ENCODE measurements at regions not wholly inside any gene's neighbourhood (a gene's known extent, or its start where the extent isn't known, plus 50 kb on each side); places are given as distances from the start of the nearest gene placed in this dataset.

GRCh38 chr3:135867911-135868310, 97.6 kb upstream of the PPP2R3A start:
- DNase-seq, result no peak

- no peak for DNase-seq
Observed at GRCh38 chr3:135868801-135869200, 96.7 kb upstream of the PPP2R3A start.

GRCh38 chr3:135869439-135870105, 96.0 kb upstream of the PPP2R3A start:
- no peak for DNase-seq

GRCh38 chr3:135871311-135871710, 94.2 kb upstream of the PPP2R3A start:
- no peak for DNase-seq

DNA sequence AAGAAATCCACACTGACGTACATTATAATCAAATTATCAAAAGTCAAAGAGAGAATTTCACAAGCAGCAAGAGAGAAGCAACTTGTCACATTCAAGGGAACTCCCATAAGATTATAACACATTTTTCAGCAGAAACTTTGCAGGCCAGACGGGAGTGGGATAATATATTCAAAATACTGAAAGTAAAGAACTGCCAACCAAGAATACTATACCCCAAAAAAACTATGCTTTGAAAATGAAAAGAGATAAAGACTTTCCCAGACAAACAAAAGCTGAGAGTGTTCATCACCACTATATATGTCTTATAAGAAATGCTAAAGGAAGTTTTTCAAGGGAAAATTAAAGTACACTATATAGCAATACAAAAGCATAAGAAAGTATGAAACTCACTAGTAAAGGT, 91.5 kb upstream of the PPP2R3A start:
- DNase-seq, result no peak

- DNase-seq, result no peak
Observed at GRCh38 chr3:135878501-135878900, 87.0 kb upstream of the PPP2R3A start.

DNA sequence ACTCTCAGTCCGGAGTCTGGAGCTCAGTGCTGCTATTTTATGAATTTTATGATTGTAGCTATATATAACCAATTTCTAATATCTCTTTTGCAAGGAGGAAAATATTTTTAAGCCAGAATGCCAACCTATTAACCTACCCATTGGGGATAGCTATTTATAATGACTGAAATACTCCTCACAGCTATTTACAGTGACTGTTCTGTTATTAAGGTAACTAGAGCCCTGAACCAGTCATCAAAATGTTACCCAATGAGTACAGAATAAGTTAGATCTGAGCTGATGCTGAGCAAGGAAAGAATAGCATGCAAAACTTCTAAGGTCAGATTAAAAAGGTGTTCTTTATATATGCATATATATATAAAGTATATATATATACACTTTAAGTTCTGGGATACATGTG, 79.6 kb upstream of the PPP2R3A start:
- no peak for DNase-seq

DNA sequence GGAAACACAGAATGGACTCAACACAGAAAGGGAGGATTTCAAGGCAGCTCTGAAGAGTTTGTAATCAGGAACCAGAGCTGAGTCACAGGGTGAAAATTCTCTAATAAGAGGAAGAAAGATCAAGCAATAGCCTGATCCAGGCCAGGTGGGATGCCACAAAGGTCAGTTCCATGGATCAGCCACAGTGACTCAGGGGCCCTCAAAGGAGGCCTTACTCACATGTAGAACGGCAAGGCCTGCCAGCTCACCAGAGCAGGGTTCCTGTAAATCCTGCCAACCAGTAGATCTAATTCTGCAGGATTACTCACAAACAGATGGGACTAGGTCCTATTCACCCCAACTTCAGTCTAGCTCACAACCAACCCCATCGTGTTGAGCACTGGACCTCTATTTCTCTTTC, 78.3 kb upstream of the PPP2R3A start:
- no peak for DNase-seq

- no peak for DNase-seq
Observed at GRCh38 chr3:135889443-135889842, 76.1 kb upstream of the PPP2R3A start.

DNA sequence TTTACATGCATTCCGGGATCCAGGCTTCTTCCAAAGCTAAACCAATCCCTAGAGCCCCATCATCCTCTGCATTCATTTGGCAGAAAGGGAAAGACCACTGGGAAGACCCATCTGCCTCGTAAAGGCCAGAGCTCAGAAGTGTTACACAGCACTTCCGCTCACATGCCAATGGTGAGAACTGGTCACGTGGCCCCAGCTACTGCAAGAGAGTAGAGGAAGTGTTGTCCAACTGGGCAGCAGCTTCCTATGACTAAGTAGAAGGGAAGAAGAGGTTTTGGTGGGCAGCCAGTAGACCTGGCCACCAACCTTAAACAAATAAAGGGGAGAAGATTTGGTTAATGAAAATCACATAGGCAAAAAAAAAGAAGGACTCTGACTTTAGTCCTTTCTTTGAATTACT, 74.4 kb upstream of the PPP2R3A start:
- no peak for DNase-seq

- peak; percentile 26 to 41 for DNase-seq
Observed at GRCh38 chr3:135895106-135895733, 70.3 kb upstream of the PPP2R3A start.

DNA sequence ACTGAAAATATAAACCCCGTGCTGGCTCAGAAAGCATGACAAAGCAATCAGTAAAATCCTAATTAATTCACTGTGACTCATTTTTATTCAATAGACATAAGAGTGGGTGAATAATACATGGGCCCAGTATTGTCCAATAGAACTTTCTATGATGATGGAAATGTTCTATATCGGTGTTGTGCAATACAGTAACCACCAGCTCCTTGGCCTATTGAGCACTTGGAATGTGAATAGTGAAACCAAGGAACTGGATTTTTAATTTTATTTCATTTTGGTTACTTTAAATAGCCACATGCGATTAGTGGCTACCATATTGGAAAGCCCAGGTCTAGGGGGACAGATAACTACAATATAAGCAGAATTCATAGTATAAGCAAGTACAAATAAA, 69.8 kb upstream of the PPP2R3A start:
- DNase-seq, result no peak

DNA sequence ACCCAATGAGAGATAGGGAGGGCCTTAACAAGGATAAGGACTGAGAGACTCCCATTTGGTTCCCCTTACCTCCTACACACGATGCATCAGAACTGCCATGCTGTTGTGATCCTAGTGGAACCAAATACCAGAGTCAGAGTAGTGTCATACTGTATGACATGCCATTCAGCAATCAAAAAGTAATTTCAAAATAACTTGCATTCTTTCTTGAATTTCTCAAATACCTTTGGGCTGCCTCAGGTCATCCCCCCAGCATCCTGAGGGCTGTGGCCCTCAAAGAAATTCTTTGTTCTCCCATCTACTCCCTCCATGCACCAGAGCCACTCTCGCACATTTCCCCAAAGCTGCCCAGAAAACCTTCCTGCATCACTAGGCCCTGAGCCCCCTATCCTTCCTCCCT, 68.9 kb upstream of the PPP2R3A start:
- DNase-seq, result no peak

DNA sequence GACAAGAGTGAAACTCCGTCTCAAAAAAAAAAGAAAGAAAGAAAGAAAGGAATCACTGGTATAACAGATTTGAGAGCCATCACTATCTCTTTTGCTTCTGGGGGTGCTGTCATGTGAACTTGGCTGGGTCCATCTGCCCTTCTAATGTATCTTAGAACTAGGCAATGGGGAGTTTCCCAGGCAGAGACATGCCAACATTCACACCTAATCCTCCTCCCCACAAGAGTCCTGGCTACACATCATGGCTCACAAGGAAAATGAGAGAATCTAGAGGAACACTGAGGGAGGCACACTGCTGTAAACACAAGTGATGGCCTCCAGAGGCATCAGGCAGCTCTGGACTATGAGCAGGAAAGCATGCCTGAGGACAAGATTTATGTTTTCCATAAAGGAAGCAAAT, 67.8 kb upstream of the PPP2R3A start:
- no peak for DNase-seq

GRCh38 chr3:135898774-135899173, 66.8 kb upstream of the PPP2R3A start:
- no peak for DNase-seq

DNA sequence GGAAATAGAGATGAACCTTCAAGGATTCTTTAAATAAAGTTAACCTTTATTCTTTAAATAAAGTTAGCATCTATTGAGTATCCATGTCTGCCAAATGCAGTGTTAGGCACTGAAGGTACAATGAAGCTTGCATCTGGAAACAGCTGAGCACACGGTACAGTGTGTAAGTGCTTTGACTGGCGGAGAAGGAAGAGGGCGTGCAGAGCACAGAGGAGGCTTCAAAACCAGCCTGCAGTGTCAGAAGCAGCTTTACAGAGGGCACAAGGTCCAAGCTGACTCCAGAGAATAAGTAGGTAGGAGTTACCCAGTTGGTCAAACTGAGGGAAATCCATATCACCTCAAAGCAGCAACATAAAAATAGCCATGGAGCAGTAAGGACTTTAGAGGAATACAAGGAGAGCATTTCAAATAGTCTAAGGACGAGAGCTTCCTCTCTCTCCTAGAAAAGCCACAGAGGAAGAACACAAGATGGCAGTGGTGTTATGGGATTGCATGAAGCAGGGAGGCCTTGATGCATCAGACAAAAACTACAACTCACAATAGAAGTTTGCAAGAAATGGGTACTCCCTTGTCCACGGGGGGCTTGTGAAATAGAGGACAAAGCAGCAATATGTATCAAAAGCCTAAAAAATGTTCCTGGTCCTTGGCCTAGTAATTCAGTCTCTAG, 60.3 kb upstream of the PPP2R3A start:
- DNase-seq, result no peak

GRCh38 chr3:135907422-135908165, 57.9 kb upstream of the PPP2R3A start:
- no peak for DNase-seq

GRCh38 chr3:135908225-135908624, 57.3 kb upstream of the PPP2R3A start:
- no peak for DNase-seq

DNA sequence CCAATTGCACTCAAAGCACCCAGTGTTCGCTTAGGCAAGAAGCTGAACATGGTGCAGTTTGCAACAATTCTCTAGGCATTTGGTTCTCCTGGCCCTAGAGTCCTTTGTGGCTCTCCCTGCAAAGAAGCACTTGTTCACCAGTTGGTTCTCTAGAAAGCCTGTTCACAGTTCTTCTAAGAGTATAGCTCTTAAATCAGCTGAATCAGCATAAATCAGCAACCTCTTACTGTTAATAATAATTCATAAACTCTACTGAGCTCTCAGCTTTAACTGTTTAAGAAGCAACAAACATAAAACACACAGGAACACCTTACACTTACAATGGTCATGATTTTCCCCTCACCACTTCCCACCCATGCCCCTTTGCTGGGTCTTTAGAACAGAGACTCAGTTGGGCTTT, 56.8 kb upstream of the PPP2R3A start:
- no peak for DNase-seq

GRCh38 chr3:135911110-135911509, 54.4 kb upstream of the PPP2R3A start:
- peak in 1 of 2 donors; percentile 49 for DNase-seq

DNA sequence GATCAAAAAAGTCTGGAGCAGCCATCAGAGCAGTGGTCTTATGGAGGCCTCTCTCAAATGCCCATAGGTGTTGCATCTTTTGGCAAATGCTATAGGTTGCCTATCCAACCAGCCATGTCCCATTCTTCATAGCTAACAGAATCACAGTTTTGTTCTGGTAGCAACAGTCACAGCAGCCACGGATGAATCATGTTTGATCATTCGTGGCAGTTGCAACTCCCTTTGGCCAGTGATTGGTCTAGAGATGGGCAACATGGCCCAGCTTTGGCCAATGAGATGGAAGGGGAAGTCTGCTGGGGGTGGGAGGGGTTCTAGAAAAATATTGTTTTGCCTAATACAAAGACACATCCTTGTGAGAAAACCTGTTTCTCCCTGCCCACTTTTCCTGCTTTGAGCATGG, 50.3 kb upstream of the PPP2R3A start:
- no peak for DNase-seq

Data from right lung (tissue), 2 donors.